B cell (primary cell): ENCODE measurements at regions not wholly inside any gene's neighbourhood (a gene's known extent, or its start where the extent isn't known, plus 50 kb on each side); places are given as distances from the start of the nearest gene placed in this dataset.

ENCODE experiments used
- ATAC-seq: fragments of 200-7000 bp; cut with Tn5 transposase; one replicate; pipeline ENCODE4 v1.10.0; 2021; ENCODE audit warnings: low read depth, mild to moderate bottlenecking, moderate number of reproducible peaks, moderate library complexity
- CTCF ChIA-PET: fragments of 350-600 bp; sonication (Branson Sonifier 250); formaldehyde crosslinking; loops from one replicate; lab custom pipeline; 2021; ENCODE audit warnings: antibody characterized with exemption, inconsistent platforms; lab: Charles Lee
- POLR2A ChIA-PET: fragments of 350-600 bp; sonication (Branson Sonifier 250); formaldehyde crosslinking; loops from one replicate; lab custom pipeline; 2021; ENCODE audit warnings: antibody characterized with exemption; lab: Charles Lee
- DNase-seq: peaks from one replicate; pipeline ENCODE4 v3.0.0; 2013
- H2AFZ ChIP-seq: 2 replicates; pipeline ENCODE4 v1.6.1; 2012; ENCODE audit warnings: mild to moderate bottlenecking, low read depth, low read length; ENCODE audit not compliant: insufficient read depth, poor library complexity, severe bottlenecking
- H3K27ac ChIP-seq, 2 donors: 1 replicate in 1 of 2; 2 replicates in 1 of 2; pipeline ENCODE4 v1.5.1; 2012 to 2013; ENCODE audit warnings: low read length in 2 of 2, mild to moderate bottlenecking in 2 of 2, moderate library complexity in 1 of 2
- H3K27me3 ChIP-seq, 4 experiments: fragments of 200-600 bp in 1 of 4; sonication (generic) in 1 of 4; replicated peaks in 1 of 4; 1 replicate in 2 of 4; 2 replicates in 2 of 4; pipeline versions ENCODE4 v1.6.1 to v1.7.0; 2013 to 2016; ENCODE audit warnings: low read length in 3 of 4, mild to moderate bottlenecking in 2 of 4, mixed read lengths in 1 of 4, moderate library complexity in 1 of 4; ENCODE audit not compliant: insufficient read depth in 4 of 4, control insufficient read depth in 3 of 4; ENCODE audit errors: control extremely low read depth in 1 of 4
- H3K36me3 ChIP-seq, 2 experiments: replicated peaks in 1 of 2; 1 replicate in 1 of 2; 2 replicates in 1 of 2; pipeline versions ENCODE4 v1.6.1 to v1.7.1; 2013; ENCODE audit warnings: low read length in 1 of 2; ENCODE audit not compliant: insufficient read depth in 2 of 2, control insufficient read depth in 1 of 2; ENCODE audit errors: control extremely low read depth in 1 of 2, extremely low read depth in 1 of 2
- H3K4me1 ChIP-seq, 2 donors: fragments of 200-600 bp in 1 of 2; sonication (generic) in 1 of 2; 1 replicate in 1 of 2; 2 replicates in 1 of 2; pipeline versions ENCODE4 v1.5.1 to v1.6.1; 2013 to 2017; ENCODE audit warnings: low read length in 2 of 2; ENCODE audit not compliant: control insufficient read depth in 2 of 2, insufficient read depth in 2 of 2
- H3K4me2 ChIP-seq: replicated peaks from 2 replicates; pipeline ENCODE3; 2012; ENCODE audit warnings: mild to moderate bottlenecking, low read depth, low read length; ENCODE audit not compliant: poor library complexity, severe bottlenecking
- H3K4me3 ChIP-seq, 5 experiments: fragments of 200-600 bp in 1 of 5; sonication (generic) in 1 of 5; 1 replicate in 3 of 5; 2 replicates in 2 of 5; pipeline versions ENCODE4 v1.5.1 to v1.7.0; 2011 to 2016; ENCODE audit warnings: low read length in 4 of 5, mild to moderate bottlenecking in 4 of 5, low read depth in 2 of 5, control low read depth in 1 of 5, moderate library complexity in 1 of 5; ENCODE audit not compliant: insufficient read depth in 1 of 5; ENCODE audit errors: control extremely low read depth in 1 of 5, extremely low read depth in 1 of 5
- H3K79me2 ChIP-seq: fragments of 200-600 bp; sonication (generic); one replicate; pipeline ENCODE4 v1.6.0; 2016; ENCODE audit warnings: low read length; ENCODE audit not compliant: control insufficient read depth, insufficient read depth
- H3K9ac ChIP-seq: fragments of 200-600 bp; sonication (generic); 2 replicates; pipeline ENCODE4 v1.6.1; 2017; ENCODE audit warnings: mild to moderate bottlenecking, low read length, moderate library complexity
- H3K9me3 ChIP-seq, 3 donors: one replicate each; pipeline versions ENCODE4 v1.6.1 to v1.7.1; 2013; ENCODE audit warnings: low read length in 2 of 3; ENCODE audit not compliant: control insufficient read depth in 2 of 3, insufficient read depth in 1 of 3; ENCODE audit errors: control extremely low read depth in 1 of 3
- H4K20me1 ChIP-seq: 2 replicates; pipeline ENCODE4 v1.6.0; 2012; ENCODE audit warnings: mild to moderate bottlenecking, low read length; ENCODE audit not compliant: insufficient read depth, control insufficient read depth, poor library complexity, severe bottlenecking
- H3K27ac Mint-ChIP-seq: one replicate; pipeline ENCODE4 v1.8.0; 2021; ENCODE audit warnings: mixed read lengths
- H3K27me3 Mint-ChIP-seq: one replicate; pipeline ENCODE4 v1.8.0; 2021; ENCODE audit warnings: mixed read lengths
- H3K4me1 Mint-ChIP-seq: one replicate; pipeline ENCODE4 v1.8.0; 2021; ENCODE audit warnings: mixed read lengths
- H3K4me3 Mint-ChIP-seq: one replicate; pipeline ENCODE4 v1.8.0; 2021; ENCODE audit warnings: mixed read lengths
- H3K9me3 Mint-ChIP-seq: one replicate; pipeline ENCODE4 v1.8.0; 2022; ENCODE audit warnings: mixed read lengths; ENCODE audit not compliant: insufficient read depth
- CTCF ChIP-seq: fragments of 200-600 bp; IDR thresholded peaks from one replicate; pipeline ENCODE4 v1.8.0; 2022; ENCODE audit warnings: antibody characterized with exemption, mild to moderate bottlenecking
- EZH2 ChIP-seq: IDR thresholded peaks from 2 replicates; pipeline ENCODE4 v1.6.1; 2012; ENCODE audit warnings: borderline replicate concordance, low read depth, mild to moderate bottlenecking, moderate library complexity, low read length; ENCODE audit not compliant: insufficient read depth, poor library complexity, severe bottlenecking
- WGBS: methylation state at CpG from one replicate; pipeline ENCODE4 v1.1.5; 2013; ENCODE audit warnings: missing lambda C conversion rate; ENCODE audit not compliant: insufficient coverage; 5-methylcytosine and 5-hydroxymethylcytosine counted together
- intact Hi-C: fragments of 100-400 bp; cut with micrococcal nuclease; formaldehyde crosslinking; loops from one replicate; pipeline ENCODE4 v1.10.0; 2022

GRCh38 chr3:8443829-8444791 is 57.5 kb upstream of the LMCD1 start:
- Histone ChIP-seq H3K4me2 (no peak overlapping the region), H3K27ac (no peak overlapping the region), H3K79me2 (no peaks in the 10 kb centered on the region), H2AFZ (no peak overlapping the region), H3K9ac (no peak overlapping the region), H3K27me3 (no peaks in the 10 kb centered on the region), H3K4me3 (no peak overlapping the region), H4K20me1 (no peaks in the 10 kb centered on the region), H3K4me1 (no peaks in the 10 kb centered on the region), H3K9me3 (no peaks in the 10 kb centered on the region), H3K36me3 (no peaks in the 10 kb centered on the region)
- 37% methylated on average over 11 of the region's 15 CpGs for WGBS
- ATAC-seq (no peak), DNase-seq (no peak)
- H3K4me1 Mint-ChIP-seq = no peaks in the 10 kb centered on the region
- CTCF ChIA-PET = interaction anchor here (0.9 to 4.5 kb wide), 4 partner anchors 11 to 176 kb away, joined by 3 to 33 read pairs (median 3); no protein-coding TSS in a partner anchor
- POLR2A ChIA-PET = no interaction called here
- intact Hi-C loops = no loop called here
- H3K4me3 Mint-ChIP-seq = no peak overlapping the region
- peaks cover 3% of the 10 kb centered on the region for H3K27me3 Mint-ChIP-seq
- TF ChIP-seq CTCF (no peak), EZH2 (no peak)
- no peaks in the 10 kb centered on the region for H3K9me3 Mint-ChIP-seq
- no peak overlapping the region for H3K27ac Mint-ChIP-seq

- H3K9me3 Mint-ChIP-seq = no peaks in the 10 kb centered on the region
- H3K27ac ChIP-seq = no peak overlapping the region
- H3K4me1 ChIP-seq = no peaks in the 10 kb centered on the region
- no peak overlapping the region for H3K4me2 ChIP-seq
- no peak for ATAC-seq
- H3K4me3 ChIP-seq = no peak overlapping the region
- no peaks in the 10 kb centered on the region for H3K79me2 ChIP-seq
- H2AFZ ChIP-seq = no peak overlapping the region
- H3K27me3 ChIP-seq = no peaks in the 10 kb centered on the region
- 100% methylated on average over 1 of the region's 3 CpGs for WGBS
- POLR2A ChIA-PET = no interaction called here
- intact Hi-C loops = no loop called here
- TF ChIP-seq CTCF = no peak
- TF ChIP-seq EZH2 = no peak
- no peaks in the 10 kb centered on the region for H3K9me3 ChIP-seq
- no peak for DNase-seq
- no peaks in the 10 kb centered on the region for H4K20me1 ChIP-seq
- no peak overlapping the region for H3K27ac Mint-ChIP-seq
- H3K9ac ChIP-seq = no peak overlapping the region
- H3K36me3 ChIP-seq = no peaks in the 10 kb centered on the region
- CTCF ChIA-PET = interaction anchor here (0.9 to 4.5 kb wide), 4 partner anchors 11 to 176 kb away, joined by 3 to 33 read pairs (median 3); no protein-coding TSS in a partner anchor
- H3K27me3 Mint-ChIP-seq = peaks cover 3% of the 10 kb centered on the region
- H3K4me3 Mint-ChIP-seq = no peak overlapping the region
- H3K4me1 Mint-ChIP-seq = no peaks in the 10 kb centered on the region
Measured at GRCh38 chr3:8444883-8445282, 56.7 kb upstream of the LMCD1 start.
